Panc1 (cell line): ENCODE measurements at regions not wholly inside any gene's neighbourhood (a gene's known extent, or its start where the extent isn't known, plus 50 kb on each side); places are given as distances from the start of the nearest gene placed in this dataset.

Experiments used
- ATAC-seq: fragments of 200-7000 bp; cut with Tn5 transposase; 2 replicates; pipeline ENCODE4 v1.9.1; 2020; ENCODE audit warnings: mild to moderate bottlenecking, moderate library complexity
- BruUV-seq: library from RNA; stranded (reverse); fragments of 400-500 nt; replicated peaks from 2 replicates; lab custom pipeline; 2021; lab: Mats Ljungman, UMichigan
- CTCF ChIA-PET: fragments of 300-600 bp; sonication (Branson Sonifier 250); formaldehyde crosslinking; loops from one replicate; lab custom pipeline; 2022; ENCODE audit warnings: antibody characterized with exemption; lab: Charles Lee
- POLR2A ChIA-PET: fragments of 300-600 bp; sonication (Branson Sonifier 250); formaldehyde crosslinking; loops from one replicate; lab custom pipeline; 2022; ENCODE audit warnings: antibody characterized with exemption; lab: Charles Lee
- DNase-seq: peaks from one replicate; pipeline ENCODE4 v3.0.0-alpha.2; 2010; ENCODE audit warnings: low read depth, low spot score
- H3K27ac ChIP-seq: 2 replicates; pipeline ENCODE4 v1.5.1; 2011; ENCODE audit warnings: mild to moderate bottlenecking, low read length, inconsistent platforms
- H3K27me3 ChIP-seq: fragments of 200-500 bp; sonication (Bioruptor generic); 2 replicates; pipeline ENCODE4 v1.6.0; 2014; ENCODE audit warnings: low read length, inconsistent platforms; ENCODE audit not compliant: control insufficient read depth, insufficient read depth
- H3K36me3 ChIP-seq: fragments of 200-500 bp; sonication (Bioruptor generic); 2 replicates; pipeline ENCODE4 v1.5.1; 2014; ENCODE audit warnings: inconsistent platforms, mild to moderate bottlenecking, low read length, moderate library complexity; ENCODE audit not compliant: control insufficient read depth, insufficient read depth
- H3K4me1 ChIP-seq: 2 replicates; pipeline ENCODE4 v1.5.1; 2011; ENCODE audit warnings: inconsistent platforms, mild to moderate bottlenecking, low read length, moderate library complexity; ENCODE audit not compliant: control insufficient read depth, insufficient read depth
- H3K4me3 ChIP-seq, 2 experiments: 2 replicates each; pipeline ENCODE4 v1.5.1; 2011 to 2012; ENCODE audit warnings: low read depth in 2 of 2, low read length in 2 of 2, mild to moderate bottlenecking in 2 of 2, inconsistent platforms in 1 of 2, moderate library complexity in 1 of 2
- H3K9me3 ChIP-seq: fragments of 200-500 bp; sonication (Bioruptor generic); 2 replicates; pipeline ENCODE4 v1.5.1; 2014; ENCODE audit warnings: low read depth, mild to moderate bottlenecking, inconsistent platforms, low read length, moderate library complexity; ENCODE audit not compliant: control insufficient read depth, insufficient read depth
- CTCF ChIP-seq: fragments of 450-650 bp; IDR thresholded peaks from 2 replicates; pipeline ENCODE4 v1.5.1; 2017; ENCODE audit warnings: mild to moderate bottlenecking
- POLR2AphosphoS5 ChIP-seq: IDR thresholded peaks from 2 replicates; pipeline ENCODE4 v1.6.1; 2012; ENCODE audit warnings: mild to moderate bottlenecking, low read depth, low read length, moderate library complexity
- REST ChIP-seq, 2 experiments: IDR thresholded peaks; 2 replicates each; pipeline ENCODE4 v1.6.1; 2011 to 2012; ENCODE audit warnings: low read depth in 2 of 2, control low read depth in 1 of 2, low read length in 1 of 2, mild to moderate bottlenecking in 1 of 2, moderate library complexity in 1 of 2; ENCODE audit not compliant: insufficient read depth in 1 of 2
- SIN3A ChIP-seq: IDR thresholded peaks from 2 replicates; pipeline ENCODE4 v1.6.1; 2012; ENCODE audit warnings: low read depth, mild to moderate bottlenecking, low read length, moderate library complexity, borderline replicate concordance; ENCODE audit not compliant: insufficient read depth
- TCF7L2 ChIP-seq: IDR thresholded peaks from 2 replicates; pipeline ENCODE4 v1.6.1; 2011; ENCODE audit warnings: mild to moderate bottlenecking, low read depth, low read length, inconsistent platforms
- in situ Hi-C: cut with HindIII; loops from 2 replicates; pipeline ENCODE4 v1.10.0; 2016; ENCODE audit warnings: low sequenced_read_pairs, low pct_unique_long_range_greater_than_20kb
- intact Hi-C: fragments of 100-400 bp; cut with micrococcal nuclease; formaldehyde crosslinking; loops from one replicate; pipeline ENCODE4 v1.10.0; 2022; ENCODE audit not compliant: unreplicated experiment

GRCh38 chr12:34373926-34374325, 351.6 kb downstream of the ALG10 start:
- no peak for ATAC-seq
- Histone ChIP-seq H3K4me3 (no peak overlapping the region), H3K4me1 (peaks cover 4% of the 10 kb centered on the region), H3K27ac (no peak overlapping the region), H3K9me3 (no peaks in the 10 kb centered on the region), H3K36me3 (no peaks in the 10 kb centered on the region; the same call in 1 of the 2 replicates), H3K27me3 (peaks cover 24% of the 10 kb centered on the region)
- POLR2A ChIA-PET = no interaction called here
- intact Hi-C loops = no loop called here
- CTCF ChIA-PET = no interaction called here
- BruUV-seq = no TSS peak
- in situ Hi-C loops = no loop called here
- TF ChIP-seq POLR2AphosphoS5 (no peak), TCF7L2 (no peak), REST (IDR thresholded peaks at IDR 0.05; ENCODE audit: insufficient read depth in 1 of 2, low read depth in 2 of 2, low read length in 1 of 2) (no peak), CTCF (no peak), SIN3A (no peak)
- no peak for DNase-seq

GRCh38 chr12:34376133-34376799, 354.0 kb downstream of the ALG10 start:
- intact Hi-C loops (no loop called here), in situ Hi-C loops (no loop called here)
- Histone ChIP-seq H3K4me1 (peaks cover 4% of the 10 kb centered on the region), H3K36me3 (no peaks in the 10 kb centered on the region), H3K27ac (no peak overlapping the region), H3K4me3 (no peak overlapping the region; a peak in 1 of 4 replicates), H3K9me3 (no peaks in the 10 kb centered on the region), H3K27me3 (peaks cover 10% of the 10 kb centered on the region)
- ATAC-seq = no peak
- ChIA-PET CTCF (no interaction called here), POLR2A (no interaction called here)
- TF ChIP-seq SIN3A = no peak
- no peak for TF ChIP-seq POLR2AphosphoS5
- no peak for TF ChIP-seq CTCF
- TF ChIP-seq REST (IDR thresholded peaks at IDR 0.05; ENCODE audit: insufficient read depth in 1 of 2, low read depth in 2 of 2, low read length in 1 of 2) = no peak
- TF ChIP-seq TCF7L2 = no peak
- BruUV-seq = no TSS peak
- no peak for DNase-seq
